ENCODE measurements at regions not wholly inside any gene's neighbourhood (a gene's known extent, or its start where the extent isn't known, plus 50 kb on each side); places are given as distances from the start of the nearest gene placed in this dataset.

GRCh38 chr6:4303638-4304037 lies 168.3 kb upstream of the ECI2 start:
- no peak for DNase-seq

- peak in 1 of 58 donors; percentile 4 for DNase-seq
Observed at GRCh38 chr6:4302524-4302923, 167.1 kb upstream of the ECI2 start.

- DNase-seq = peak in 1 of 58 donors; percentile 10
Observed at GRCh38 chr6:4301871-4302270, 166.5 kb upstream of the ECI2 start.

GRCh38 chr6:4300917-4301316 lies 165.5 kb upstream of the ECI2 start:
- no peak for DNase-seq

- DNase-seq = no peak
Observed at GRCh38 chr6:4299476-4299875, 164.1 kb upstream of the ECI2 start.

GRCh38 chr6:4297348-4297747 lies 162.0 kb upstream of the ECI2 start:
- DNase-seq = no peak

- no peak for DNase-seq
Observed at GRCh38 chr6:4296552-4296951, 161.2 kb upstream of the ECI2 start.

- DNase-seq = no peak
Observed at GRCh38 chr6:4295783-4296155, 160.4 kb upstream of the ECI2 start.

- no peak for DNase-seq
Observed at GRCh38 chr6:4295058-4295782, 159.8 kb upstream of the ECI2 start.

GRCh38 chr6:4294636-4295035 lies 159.3 kb upstream of the ECI2 start:
- DNase-seq = no peak

GRCh38 chr6:4291453-4292403 lies 156.4 kb upstream of the ECI2 start:
- no peak for DNase-seq

GRCh38 chr6:4289770-4290320 lies 154.5 kb upstream of the ECI2 start:
- DNase-seq = no peak

- DNase-seq = peak in 1 of 58 donors; percentile 14
Observed at GRCh38 chr6:4287811-4288244, 152.5 kb upstream of the ECI2 start.

GRCh38 chr6:4287372-4287771 lies 152.0 kb upstream of the ECI2 start:
- no peak for DNase-seq

- DNase-seq = no peak
Observed at GRCh38 chr6:4282926-4283325, 147.6 kb upstream of the ECI2 start.

GRCh38 chr6:4281341-4282293 lies 146.2 kb upstream of the ECI2 start:
- DNase-seq = peak in 49 of 58 donors; percentile 6 to 80 (median 39)

GRCh38 chr6:4280707-4281106 lies 145.3 kb upstream of the ECI2 start:
- DNase-seq = peak in 3 of 58 donors; percentile 2 to 19 (median 7)

- DNase-seq = no peak
Observed at GRCh38 chr6:4280031-4280430, 144.7 kb upstream of the ECI2 start.

- no peak for DNase-seq
Observed at GRCh38 chr6:4274382-4275082, 139.2 kb upstream of the ECI2 start.

GRCh38 chr6:4272996-4273395 lies 137.6 kb upstream of the ECI2 start:
- DNase-seq = no peak

Measured in anterior cingulate cortex (tissue), 58 donors.